ENCODE measurements at regions not wholly inside any gene's neighbourhood (a gene's known extent, or its start where the extent isn't known, plus 50 kb on each side); places are given as distances from the start of the nearest gene placed in this dataset.

DNA sequence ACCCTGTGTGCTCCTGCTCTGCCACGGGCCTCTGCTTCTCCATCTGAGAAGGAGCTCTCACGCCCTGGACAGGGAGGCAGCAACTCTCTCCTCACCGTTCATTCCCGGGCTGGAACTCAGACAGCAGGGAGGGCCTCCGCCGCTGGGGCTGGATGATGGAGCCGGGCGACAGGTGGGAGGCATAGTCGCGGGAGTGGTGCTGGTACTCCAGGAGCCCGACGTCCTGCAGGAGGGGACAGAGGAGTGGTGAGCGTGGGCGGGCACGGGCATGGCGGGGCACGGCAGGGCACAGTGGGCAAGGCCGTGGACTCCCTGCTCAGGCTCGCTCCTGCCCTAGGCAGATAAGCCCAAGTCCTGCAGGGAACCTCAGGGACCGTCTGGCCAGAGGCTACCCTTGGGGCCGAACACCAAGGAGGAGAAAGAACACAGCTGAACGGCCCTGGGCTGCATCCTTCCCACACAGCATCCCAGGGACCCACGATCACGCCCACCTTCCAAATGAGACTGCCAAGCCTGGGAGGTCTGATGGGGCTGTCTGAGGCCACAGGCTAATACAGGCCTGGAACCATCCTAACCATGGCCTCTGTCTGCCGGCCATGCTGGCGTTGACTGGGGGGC lies 81.0 kb downstream of the NCOR2 start:
- Histone ChIP-seq H3K27ac (no peak overlapping the region), H3K27me3 (no peaks in the 10 kb centered on the region), H3K4me3 (no peak overlapping the region), H3K4me1 (no peaks in the 10 kb centered on the region), H3K36me3 (peaks cover 41 to 43% of the 10 kb centered on the region in 2 donors), H3K9me3 (no peaks in the 10 kb centered on the region)
- TF ChIP-seq, protein P1, sequence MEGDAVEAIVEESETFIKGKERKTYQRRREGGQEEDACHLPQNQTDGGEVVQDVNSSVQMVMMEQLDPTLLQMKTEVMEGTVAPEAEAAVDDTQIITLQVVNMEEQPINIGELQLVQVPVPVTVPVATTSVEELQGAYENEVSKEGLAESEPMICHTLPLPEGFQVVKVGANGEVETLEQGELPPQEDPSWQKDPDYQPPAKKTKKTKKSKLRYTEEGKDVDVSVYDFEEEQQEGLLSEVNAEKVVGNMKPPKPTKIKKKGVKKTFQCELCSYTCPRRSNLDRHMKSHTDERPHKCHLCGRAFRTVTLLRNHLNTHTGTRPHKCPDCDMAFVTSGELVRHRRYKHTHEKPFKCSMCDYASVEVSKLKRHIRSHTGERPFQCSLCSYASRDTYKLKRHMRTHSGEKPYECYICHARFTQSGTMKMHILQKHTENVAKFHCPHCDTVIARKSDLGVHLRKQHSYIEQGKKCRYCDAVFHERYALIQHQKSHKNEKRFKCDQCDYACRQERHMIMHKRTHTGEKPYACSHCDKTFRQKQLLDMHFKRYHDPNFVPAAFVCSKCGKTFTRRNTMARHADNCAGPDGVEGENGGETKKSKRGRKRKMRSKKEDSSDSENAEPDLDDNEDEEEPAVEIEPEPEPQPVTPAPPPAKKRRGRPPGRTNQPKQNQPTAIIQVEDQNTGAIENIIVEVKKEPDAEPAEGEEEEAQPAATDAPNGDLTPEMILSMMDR (IDR thresholded peaks at IDR 0.05): no peak
- intact Hi-C loops (cut with DNase I): no loop called here
- DNase-seq (ENCODE audit: low spot score in 2 of 2): no peak

DNA sequence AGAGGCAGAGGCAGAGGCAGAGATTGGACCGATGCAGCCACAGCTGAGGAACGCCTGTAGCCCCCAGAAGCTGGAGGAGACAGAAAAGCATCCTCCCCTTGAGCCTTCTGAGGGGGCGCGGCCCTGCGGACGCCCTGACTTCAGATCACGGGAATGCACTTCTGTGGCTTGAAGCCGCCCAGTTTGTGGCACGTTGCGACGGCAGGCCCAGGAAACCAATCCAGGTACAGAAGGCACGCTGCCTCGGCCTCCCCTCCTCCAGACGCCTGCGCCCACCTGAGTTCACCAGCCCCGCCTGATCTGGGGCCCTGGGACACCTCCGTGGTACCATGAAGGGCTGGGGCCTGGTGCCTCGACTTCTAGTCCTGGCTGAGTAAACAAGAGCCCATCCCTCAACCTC lies 82.0 kb downstream of the NCOR2 start:
- peaks cover 43 to 44% of the 10 kb centered on the region in 2 donors for H3K36me3 ChIP-seq
- no peaks in the 10 kb centered on the region for H3K27me3 ChIP-seq
- peaks cover 1 to 11% of the 10 kb centered on the region in 2 donors for H3K4me1 ChIP-seq
- H3K4me3 ChIP-seq: no peak overlapping the region
- DNase-seq (ENCODE audit: low spot score in 2 of 2): no peak
- TF ChIP-seq, protein P1 (IDR thresholded peaks at IDR 0.05): no peak
- no peaks in the 10 kb centered on the region for H3K9me3 ChIP-seq
- no peak overlapping the region for H3K27ac ChIP-seq
- intact Hi-C loops (cut with DNase I): no loop called here

DNA sequence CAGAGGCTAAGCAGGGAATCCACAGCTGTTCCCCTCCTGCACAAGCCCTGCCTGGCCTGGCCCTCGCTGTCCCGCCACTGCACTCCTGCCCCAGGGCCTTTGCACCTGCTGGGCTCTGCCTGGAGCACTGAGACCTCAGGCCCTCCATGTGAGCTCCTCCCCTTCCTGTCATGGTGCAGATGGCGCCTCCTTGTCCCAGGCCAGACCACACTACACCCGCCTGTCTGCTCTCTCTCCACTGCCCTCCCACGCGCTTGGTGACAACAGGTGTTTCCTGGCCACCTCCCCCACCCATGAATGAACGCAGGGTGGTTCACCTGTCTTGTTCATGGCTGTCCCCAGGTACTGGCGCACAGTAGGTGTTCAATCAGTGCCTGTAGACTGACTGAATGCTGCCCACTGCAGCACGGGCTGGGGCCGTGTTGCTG lies 82.9 kb downstream of the NCOR2 start:
- Histone ChIP-seq H3K9me3 (no peaks in the 10 kb centered on the region), H3K36me3 (peaks cover 43 to 44% of the 10 kb centered on the region in 2 donors), H3K4me3 (no peak overlapping the region), H3K27me3 (no peaks in the 10 kb centered on the region), H3K4me1 (peaks cover 5 to 13% of the 10 kb centered on the region in 2 donors), H3K27ac (no peak overlapping the region)
- intact Hi-C loops (cut with DNase I): no loop called here
- DNase-seq (ENCODE audit: low spot score in 2 of 2): no peak
- TF ChIP-seq, protein P1 (IDR thresholded peaks at IDR 0.05): no peak

DNA sequence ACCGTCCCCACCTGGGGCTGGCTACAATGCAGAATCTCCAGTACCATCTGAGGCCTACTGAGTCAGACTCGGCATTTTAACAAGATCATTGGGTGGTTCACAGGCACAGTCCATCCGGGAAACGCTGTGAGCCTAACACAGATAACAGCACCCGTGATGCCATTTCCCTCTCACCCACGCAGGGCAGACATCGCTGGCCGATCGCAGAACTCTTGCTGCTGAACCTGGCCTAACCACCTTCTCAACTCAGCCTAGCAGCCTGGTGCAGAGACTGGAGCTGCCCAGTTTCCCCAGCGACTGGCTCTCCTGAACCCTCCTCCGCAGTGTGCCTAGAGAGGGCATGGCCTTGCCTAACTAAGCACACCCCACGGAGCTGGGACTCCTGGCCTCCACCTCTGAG lies 83.3 kb downstream of the NCOR2 start:
- peaks cover 5 to 13% of the 10 kb centered on the region in 2 donors for H3K4me1 ChIP-seq
- no peak overlapping the region for H3K4me3 ChIP-seq
- TF ChIP-seq, protein P1 (IDR thresholded peaks at IDR 0.05): no peak
- H3K27ac ChIP-seq: no peak overlapping the region
- DNase-seq (ENCODE audit: low spot score in 2 of 2): no peak
- H3K27me3 ChIP-seq: no peaks in the 10 kb centered on the region
- H3K9me3 ChIP-seq: no peaks in the 10 kb centered on the region
- intact Hi-C loops (cut with DNase I): no loop called here
- peaks cover 43 to 47% of the 10 kb centered on the region in 2 donors for H3K36me3 ChIP-seq

DNA sequence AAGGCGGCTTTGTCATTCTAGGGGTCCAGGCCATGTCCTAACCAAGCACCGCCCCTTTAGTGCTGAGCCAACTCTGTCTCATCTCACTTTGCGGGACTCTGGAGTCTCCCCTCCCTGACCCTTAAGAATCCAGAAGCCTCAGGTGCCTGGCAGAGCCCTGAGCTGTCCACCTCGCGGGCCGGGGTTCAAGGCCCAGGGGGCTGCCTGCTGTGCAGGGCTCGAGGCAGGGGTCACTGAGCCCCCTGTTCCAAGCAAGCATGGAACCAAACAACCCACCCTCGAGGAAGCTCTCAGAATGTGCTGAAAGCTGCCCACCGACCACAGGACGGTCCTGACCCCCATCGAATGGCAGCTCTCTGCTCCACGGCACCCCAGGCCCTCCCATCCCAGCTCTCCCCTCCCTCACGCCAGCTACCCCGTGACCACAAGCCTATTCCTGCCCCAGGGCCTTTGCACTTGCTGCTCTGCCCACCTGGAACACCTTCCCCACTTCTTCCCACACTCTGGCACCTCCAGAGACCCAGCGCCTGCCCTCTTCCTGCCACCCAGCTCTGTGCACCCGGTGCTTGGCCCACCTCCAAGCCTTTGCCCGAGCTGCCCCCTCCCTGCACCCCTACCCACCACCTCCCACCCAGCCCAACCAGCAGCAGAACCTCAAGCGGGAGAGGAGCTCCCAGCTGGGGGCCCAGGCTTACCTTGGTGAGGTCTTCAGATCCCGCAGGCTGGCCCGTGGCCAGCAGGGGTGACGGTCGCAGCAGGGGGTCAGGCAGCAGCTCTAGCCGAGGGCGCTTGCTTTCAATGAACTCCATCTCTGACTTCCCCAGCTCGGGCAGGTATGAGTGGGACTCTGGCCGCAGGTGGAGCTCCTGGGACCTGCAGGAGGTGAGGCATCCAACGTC lies 84.3 kb downstream of the NCOR2 start:
- Histone ChIP-seq H3K36me3 (peaks cover 43 to 50% of the 10 kb centered on the region in 2 donors), H3K4me3 (no peak overlapping the region), H3K4me1 (peaks cover 5 to 13% of the 10 kb centered on the region in 2 donors), H3K9me3 (no peaks in the 10 kb centered on the region), H3K27ac (no peak overlapping the region), H3K27me3 (no peaks in the 10 kb centered on the region)
- TF ChIP-seq, protein P1 (IDR thresholded peaks at IDR 0.05): no peak
- intact Hi-C loops (cut with DNase I): no loop called here
- DNase-seq (ENCODE audit: low spot score in 2 of 2): no peak
